ENCODE measurements at regions not wholly inside any gene's neighbourhood (a gene's known extent, or its start where the extent isn't known, plus 50 kb on each side); places are given as distances from the start of the nearest gene placed in this dataset.

DNA sequence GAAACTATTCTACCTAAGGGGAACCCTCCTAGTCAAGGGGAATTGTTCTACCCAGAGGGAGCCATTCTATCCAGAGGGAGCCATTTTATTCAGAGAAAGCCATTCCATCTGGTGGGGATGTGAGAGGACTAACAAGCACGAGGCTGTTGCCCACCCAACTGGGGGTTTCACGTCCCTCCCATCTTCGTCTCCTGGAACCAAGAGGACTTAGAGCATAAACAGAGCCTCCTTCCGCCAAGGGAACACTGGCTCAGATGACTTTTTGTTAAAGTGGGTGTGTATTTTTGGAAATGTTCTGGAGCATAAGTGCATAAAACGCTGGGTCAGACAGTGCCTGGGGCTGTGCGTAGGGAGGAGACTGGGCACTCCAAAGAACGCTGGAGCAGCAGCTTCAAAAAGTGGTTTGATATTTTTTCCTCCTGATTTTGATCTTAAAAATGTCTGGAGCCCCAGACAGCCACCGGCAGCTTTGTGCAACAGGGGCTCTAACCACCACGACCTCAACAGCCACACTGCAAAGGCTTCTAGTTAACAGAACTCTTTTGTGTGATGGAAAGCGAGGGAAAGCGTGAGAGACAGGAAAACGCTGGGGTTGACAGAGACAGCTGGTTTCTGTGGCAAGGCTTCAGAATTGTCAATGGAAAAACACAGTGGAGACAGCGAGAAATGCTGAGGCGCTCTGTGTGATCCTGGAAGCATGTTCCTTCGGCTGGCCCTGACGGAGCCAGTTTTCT, 363.6 kb upstream of the CAMK1G start:
- TF ChIP-seq POLR2A (IDR thresholded peaks at IDR 0.05; ENCODE audit: low read depth, low read length): no peak

GRCh38 chr1:209222826-209223225, 360.7 kb upstream of the CAMK1G start:
- DNase-seq (ENCODE audit: insufficient read length, low spot score) (no peak), FAIRE-seq (no peak)
- no peak for TF ChIP-seq POLR2A (IDR thresholded peaks at IDR 0.05; ENCODE audit: low read depth, low read length)

More for the DNA sequence above, 363.6 kb upstream of the CAMK1G start:
- FAIRE-seq (no peak), DNase-seq (ENCODE audit: insufficient read length, low spot score) (no peak)

- FAIRE-seq (no peak), DNase-seq (ENCODE audit: insufficient read length, low spot score) (no peak)
- TF ChIP-seq POLR2A (IDR thresholded peaks at IDR 0.05; ENCODE audit: low read depth, low read length): no peak
Observed at GRCh38 chr1:209223791-209224190, 359.7 kb upstream of the CAMK1G start.

GRCh38 chr1:209224886-209225285, 358.6 kb upstream of the CAMK1G start:
- FAIRE-seq (no peak), DNase-seq (ENCODE audit: insufficient read length, low spot score) (no peak)
- no peak for TF ChIP-seq POLR2A (IDR thresholded peaks at IDR 0.05; ENCODE audit: low read depth, low read length)

GRCh38 chr1:209227171-209227570, 356.3 kb upstream of the CAMK1G start:
- DNase-seq (ENCODE audit: insufficient read length, low spot score) (no peak), FAIRE-seq (no peak)
- TF ChIP-seq POLR2A (IDR thresholded peaks at IDR 0.05; ENCODE audit: low read depth, low read length): no peak

DNA sequence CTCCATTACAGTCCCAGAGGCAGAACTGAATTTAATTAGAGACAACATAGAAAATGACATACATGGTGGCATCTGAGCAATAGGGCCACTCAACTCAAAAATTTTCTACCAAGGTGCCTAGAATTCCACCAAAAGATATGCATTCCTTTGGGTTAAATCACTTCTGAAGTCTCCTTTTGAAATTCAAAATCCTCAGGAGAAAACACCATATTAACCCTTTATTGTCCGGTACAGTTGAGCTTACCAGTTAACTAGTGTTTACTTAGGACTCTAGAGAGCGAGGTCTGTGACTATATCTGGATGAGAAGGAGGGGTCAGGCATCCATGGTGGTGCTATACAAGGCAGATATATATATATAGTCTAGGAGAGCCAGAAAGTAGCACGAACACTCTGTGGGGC, 355.6 kb upstream of the CAMK1G start:
- no peak for TF ChIP-seq POLR2A (IDR thresholded peaks at IDR 0.05; ENCODE audit: low read depth, low read length)
- FAIRE-seq: no peak
- no peak for DNase-seq (ENCODE audit: insufficient read length, low spot score)

- FAIRE-seq: no peak
- no peak for TF ChIP-seq POLR2A (IDR thresholded peaks at IDR 0.05; ENCODE audit: low read depth, low read length)
- no peak for DNase-seq (ENCODE audit: insufficient read length, low spot score)
Observed at GRCh38 chr1:209229494-209230061, 353.9 kb upstream of the CAMK1G start.

- no peak for TF ChIP-seq POLR2A (IDR thresholded peaks at IDR 0.05; ENCODE audit: low read depth, low read length)
- FAIRE-seq (no peak), DNase-seq (ENCODE audit: insufficient read length, low spot score) (no peak)
Observed at GRCh38 chr1:209230314-209230713, 353.2 kb upstream of the CAMK1G start.

- DNase-seq (ENCODE audit: insufficient read length, low spot score): no peak
- FAIRE-seq: no peak
- no peak for TF ChIP-seq POLR2A (IDR thresholded peaks at IDR 0.05; ENCODE audit: low read depth, low read length)
Observed at GRCh38 chr1:209231476-209232156, 351.9 kb upstream of the CAMK1G start.

DNA sequence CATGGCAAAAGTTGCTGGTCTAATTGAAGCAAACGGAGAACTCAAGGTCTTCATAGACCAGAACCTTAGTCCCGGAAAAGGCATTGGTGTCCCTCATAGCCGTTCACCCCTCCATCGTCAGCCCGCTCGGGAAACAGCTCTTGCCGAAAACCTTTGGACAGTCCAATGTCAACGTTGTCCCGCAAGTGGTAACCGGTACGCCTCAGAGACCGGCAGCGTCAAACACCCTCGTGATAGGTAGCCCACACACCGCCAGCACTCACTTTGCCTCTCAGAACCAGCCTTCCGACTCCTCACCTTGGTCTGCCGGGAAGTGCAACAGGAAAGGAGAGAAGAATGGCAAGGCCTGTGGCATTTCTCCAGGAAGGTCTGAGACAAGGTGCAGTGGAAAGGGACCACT, 351.3 kb upstream of the CAMK1G start:
- DNase-seq (ENCODE audit: insufficient read length, low spot score) (no peak), FAIRE-seq (no peak)
- TF ChIP-seq POLR2A (IDR thresholded peaks at IDR 0.05; ENCODE audit: low read depth, low read length): no peak

DNA sequence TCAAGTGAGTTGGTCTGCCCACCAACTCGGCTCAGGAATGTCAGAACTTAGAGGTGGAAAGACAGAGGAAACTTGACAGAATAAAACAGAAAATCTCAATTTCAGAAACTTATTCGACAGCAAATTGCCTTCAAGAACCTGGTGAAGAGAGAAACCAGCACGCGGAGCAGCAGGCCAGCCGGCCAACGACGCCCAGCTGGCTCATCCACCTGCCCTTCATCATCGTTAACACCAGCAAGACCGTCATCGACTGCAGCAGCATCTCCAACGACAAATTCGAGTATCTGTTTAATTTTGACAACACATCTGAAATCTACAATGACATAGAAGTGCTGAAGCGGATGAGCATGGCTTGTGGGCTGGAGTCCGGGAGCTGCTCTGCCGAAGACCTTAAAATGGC, 350.8 kb upstream of the CAMK1G start:
- TF ChIP-seq POLR2A (IDR thresholded peaks at IDR 0.05; ENCODE audit: low read depth, low read length): no peak
- DNase-seq (ENCODE audit: insufficient read length, low spot score) (no peak), FAIRE-seq (no peak)

- no peak for DNase-seq (ENCODE audit: insufficient read length, low spot score)
- no peak for TF ChIP-seq POLR2A (IDR thresholded peaks at IDR 0.05; ENCODE audit: low read depth, low read length)
- no peak for FAIRE-seq
Observed at GRCh38 chr1:209235166-209235565, 348.3 kb upstream of the CAMK1G start.

DNA sequence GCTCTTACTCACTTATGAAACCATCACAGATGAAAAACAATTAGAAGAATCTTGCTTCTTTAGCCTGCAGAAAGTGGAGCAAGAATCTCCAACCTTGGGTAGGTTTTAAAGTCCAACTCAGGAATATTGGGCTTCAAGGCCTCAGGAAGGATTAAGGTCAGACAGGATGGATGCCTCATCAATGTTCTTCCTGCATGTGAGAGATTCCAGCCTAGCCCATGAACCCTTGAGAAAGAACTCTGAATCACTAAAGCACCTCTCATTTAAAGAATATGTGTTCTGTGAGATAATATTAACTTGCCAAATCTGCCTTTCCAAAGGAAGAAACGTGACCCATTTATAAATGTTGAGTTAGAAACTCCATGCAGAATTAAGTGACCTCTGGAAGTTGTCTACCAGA, 345.2 kb upstream of the CAMK1G start:
- FAIRE-seq (no peak), DNase-seq (ENCODE audit: insufficient read length, low spot score) (no peak)
- no peak for TF ChIP-seq POLR2A (IDR thresholded peaks at IDR 0.05; ENCODE audit: low read depth, low read length)

DNA sequence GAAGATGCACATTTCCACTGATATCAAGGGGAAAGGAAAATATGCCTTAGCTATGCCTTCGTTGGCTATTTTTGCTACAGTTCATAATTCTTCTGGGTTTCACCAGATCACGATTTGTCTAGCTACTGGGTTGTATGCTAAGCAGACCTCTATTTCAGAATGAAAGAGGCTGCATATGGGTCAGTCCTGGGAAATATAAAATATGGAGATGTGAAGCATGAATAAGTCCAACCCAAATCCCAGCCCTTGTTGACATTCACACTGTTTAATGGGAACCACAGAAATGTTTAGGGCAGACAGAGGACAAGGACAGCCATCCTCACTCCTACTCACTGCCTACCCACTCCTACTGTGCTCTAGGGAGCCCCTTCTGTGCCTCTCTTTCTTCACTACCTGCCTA, 343.2 kb upstream of the CAMK1G start:
- no peak for TF ChIP-seq POLR2A (IDR thresholded peaks at IDR 0.05; ENCODE audit: low read depth, low read length)
- FAIRE-seq (no peak), DNase-seq (ENCODE audit: insufficient read length, low spot score) (no peak)

- FAIRE-seq: no peak
- no peak for DNase-seq (ENCODE audit: insufficient read length, low spot score)
- TF ChIP-seq POLR2A (IDR thresholded peaks at IDR 0.05; ENCODE audit: low read depth, low read length): no peak
Observed at GRCh38 chr1:209241487-209241886, 342.0 kb upstream of the CAMK1G start.
